AG04449 (cell line): ENCODE measurements at regions not wholly inside any gene's neighbourhood (a gene's known extent, or its start where the extent isn't known, plus 50 kb on each side); places are given as distances from the start of the nearest gene placed in this dataset.

ENCODE experiments used
- CTCF ChIA-PET: fragments of 350-600 bp; formaldehyde crosslinking; extraction: SDS; loops from one replicate; lab custom pipeline; 2021; ENCODE audit warnings: antibody characterized with exemption; lab: Yijun Ruan, JAX
- POLR2A ChIA-PET: fragments of 400-600, 350-600 bp; formaldehyde crosslinking; extraction: SDS; loops from one replicate; lab custom pipeline; 2020; ENCODE audit warnings: antibody characterized with exemption, inconsistent platforms; lab: Yijun Ruan, JAX
- DNase-seq: peaks from one replicate; pipeline ENCODE4 v3.0.0-alpha.2; 2010; ENCODE audit warnings: low read depth, low spot score
- H3K4me3 ChIP-seq: 2 replicates; pipeline ENCODE4 v1.5.1; 2011; ENCODE audit warnings: low read depth, mild to moderate bottlenecking, control low read depth, low read length
- CTCF ChIP-seq: IDR thresholded peaks from one replicate; pipeline ENCODE4 v1.5.1; 2011; ENCODE audit warnings: mild to moderate bottlenecking, moderate library complexity, low read length, control low read depth, inconsistent platforms; ENCODE audit not compliant: insufficient read depth; ENCODE audit errors: missing control alignments

- ChIA-PET CTCF (no interaction called here), POLR2A (no interaction called here)
- no peak overlapping the region for H3K4me3 ChIP-seq
- no peak for DNase-seq
- no peak for TF ChIP-seq CTCF
These were observed 846.9 kb upstream of the ACVR2A start for GRCh38 chr2:146997945-146998344.

DNA sequence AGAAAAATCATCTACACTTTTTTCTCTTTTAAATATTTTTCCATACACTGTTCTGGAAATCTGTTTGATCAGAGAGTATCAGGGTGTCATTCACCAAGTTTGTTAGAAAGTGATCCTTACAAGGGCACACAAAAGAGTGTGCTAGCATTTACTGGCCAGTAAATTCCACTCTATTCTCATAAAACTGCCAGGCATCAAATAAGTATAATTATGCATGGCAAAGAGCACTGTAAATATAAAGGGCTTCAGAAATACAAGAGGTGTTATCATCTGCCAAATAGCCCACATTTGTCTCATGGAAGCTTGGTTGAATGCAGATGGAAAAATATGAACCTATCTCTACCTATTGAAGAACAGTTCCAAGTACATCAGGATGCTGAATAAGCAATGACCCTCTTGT, 847.3 kb upstream of the ACVR2A start:
- POLR2A ChIA-PET: no interaction called here
- no peak for DNase-seq
- no peak for TF ChIP-seq CTCF
- H3K4me3 ChIP-seq: no peak overlapping the region
- CTCF ChIA-PET: no interaction called here

DNA sequence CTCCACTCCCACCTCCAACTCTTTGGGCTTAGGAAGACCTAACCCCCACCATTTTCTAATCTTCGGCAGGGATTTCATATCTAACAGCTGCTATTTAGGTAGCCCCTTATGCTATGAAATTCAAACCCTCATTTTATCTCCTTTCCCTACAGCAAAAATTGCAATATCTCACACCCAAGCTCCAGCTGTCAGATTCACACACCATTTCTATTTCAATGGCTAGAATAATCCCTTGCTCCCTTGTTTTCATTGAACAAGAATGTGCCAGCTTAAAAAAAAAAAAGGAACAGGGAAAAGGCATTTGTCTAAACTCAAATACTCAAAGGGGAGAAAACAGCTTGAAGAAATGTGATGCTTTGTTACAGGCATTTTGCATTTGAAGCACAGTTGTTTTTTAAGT, 850.6 kb upstream of the ACVR2A start:
- CTCF ChIA-PET: no interaction called here
- POLR2A ChIA-PET: no interaction called here
- no peak for TF ChIP-seq CTCF
- no peak overlapping the region for H3K4me3 ChIP-seq
- DNase-seq: no peak

DNA sequence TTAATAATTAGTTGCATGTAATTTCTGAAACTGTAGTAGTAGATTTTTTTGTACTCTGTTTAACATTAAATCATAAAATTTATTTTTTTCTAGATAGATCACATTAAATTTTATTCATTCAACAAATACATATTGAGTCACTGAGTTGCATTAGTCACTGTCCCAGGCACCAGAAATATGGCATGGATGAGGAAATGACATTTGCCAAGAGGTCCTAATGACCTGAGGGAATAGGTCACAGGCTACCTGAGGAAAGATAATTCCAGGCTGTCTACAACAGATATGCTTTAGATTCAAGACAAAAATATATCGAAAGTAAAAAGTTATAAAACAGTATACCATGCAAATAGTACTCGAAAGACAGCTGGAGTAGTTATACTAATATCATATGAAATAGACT, 852.4 kb upstream of the ACVR2A start:
- TF ChIP-seq CTCF: no peak
- ChIA-PET CTCF (no interaction called here), POLR2A (no interaction called here)
- H3K4me3 ChIP-seq: no peak overlapping the region
- no peak for DNase-seq

DNA sequence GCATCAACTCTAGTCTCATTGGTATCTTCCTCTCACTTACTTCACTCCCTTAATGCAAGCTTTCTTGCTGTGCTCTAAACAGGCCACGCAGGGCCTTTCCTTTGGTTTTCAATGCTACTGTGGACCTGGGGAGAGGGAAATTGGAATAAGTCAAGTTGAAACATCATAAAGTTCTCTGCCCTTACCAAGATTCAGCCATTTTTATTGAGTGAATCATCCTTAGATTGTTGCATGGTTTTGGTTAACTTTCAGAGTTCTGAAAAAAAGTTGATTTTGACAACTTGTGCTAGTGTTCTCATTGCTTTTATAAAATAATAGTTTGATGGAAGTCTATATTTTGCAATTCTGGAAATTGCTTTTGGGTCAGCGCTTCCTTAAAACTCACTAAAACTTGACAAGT, 852.8 kb upstream of the ACVR2A start:
- POLR2A ChIA-PET: no interaction called here
- CTCF ChIA-PET: no interaction called here
- no peak for TF ChIP-seq CTCF
- H3K4me3 ChIP-seq: no peak overlapping the region
- DNase-seq: no peak

DNA sequence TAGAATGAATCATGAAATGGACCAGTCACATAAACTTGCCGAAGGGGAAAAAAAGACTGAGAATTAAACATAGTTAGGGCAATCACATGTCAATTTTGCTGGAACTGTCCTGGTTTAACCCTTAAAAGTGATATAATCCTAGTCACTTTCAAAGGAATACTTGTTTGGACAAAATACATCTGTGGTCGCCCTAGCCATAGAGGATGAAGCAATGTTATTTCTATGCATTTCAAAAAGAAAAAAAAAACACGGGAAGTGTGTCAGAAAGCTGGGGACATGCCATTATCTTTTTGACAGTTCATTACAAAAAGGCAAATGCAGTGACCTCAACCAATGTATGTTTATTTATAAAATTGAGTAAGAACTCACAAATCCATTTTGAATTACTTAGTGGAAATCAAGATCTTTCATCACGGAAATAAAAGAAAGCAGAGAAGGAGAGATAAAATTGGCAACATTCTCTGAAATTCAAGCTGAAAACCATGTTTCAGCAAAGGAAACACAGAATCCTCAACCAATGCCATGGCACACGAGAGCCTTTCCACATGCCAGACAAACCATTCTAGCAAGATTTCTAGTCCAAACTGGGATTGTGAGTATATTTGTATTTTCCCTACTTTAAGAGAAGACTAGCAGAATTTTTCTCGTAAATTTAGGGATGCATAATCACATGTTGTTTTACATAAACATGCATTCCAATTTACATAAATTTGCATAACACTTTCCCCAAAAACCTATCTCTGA, 854.3 kb upstream of the ACVR2A start:
- ChIA-PET CTCF (no interaction called here), POLR2A (no interaction called here)
- no peak for DNase-seq
- no peak for TF ChIP-seq CTCF
- H3K4me3 ChIP-seq: no peak overlapping the region
